CD8-positive, alpha-beta memory T cell (primary cell): ENCODE measurements at regions not wholly inside any gene's neighbourhood (a gene's known extent, or its start where the extent isn't known, plus 50 kb on each side); places are given as distances from the start of the nearest gene placed in this dataset.

Experiments used
- CTCF ChIA-PET: fragments of 350-600 bp; sonication (Branson Sonifier 250); formaldehyde crosslinking; loops from one replicate; lab custom pipeline; 2021; ENCODE audit warnings: antibody characterized with exemption; lab: Charles Lee
- POLR2A ChIA-PET: fragments of 350-600 bp; sonication (Branson Sonifier 250); formaldehyde crosslinking; loops from one replicate; lab custom pipeline; 2021; ENCODE audit warnings: antibody characterized with exemption; lab: Charles Lee
- DNase-seq, 5 donors: peaks; one replicate each; pipeline versions ENCODE4 v3.0.0 to v3.0.0-alpha.2; 2020 to 2022; ENCODE audit warnings: mixed read lengths in 1 of 5
- H3K27ac ChIP-seq: one replicate; pipeline ENCODE4 v1.7.0; 2013; ENCODE audit warnings: low read depth, mild to moderate bottlenecking, low read length, moderate library complexity
- H3K27me3 ChIP-seq: 2 replicates; pipeline ENCODE4 v1.7.0; 2013; ENCODE audit warnings: low read length, mild to moderate bottlenecking; ENCODE audit not compliant: insufficient read depth, poor library complexity, severe bottlenecking
- H3K36me3 ChIP-seq: 2 replicates; pipeline ENCODE4 v1.7.0; 2013; ENCODE audit warnings: mild to moderate bottlenecking, low read length, moderate library complexity; ENCODE audit not compliant: insufficient read depth
- H3K4me1 ChIP-seq: 2 replicates; pipeline ENCODE4 v1.7.0; 2013; ENCODE audit warnings: mild to moderate bottlenecking, low read length, moderate library complexity; ENCODE audit not compliant: insufficient read depth
- H3K4me3 ChIP-seq: 2 replicates; pipeline ENCODE4 v1.7.0; 2013; ENCODE audit warnings: mild to moderate bottlenecking, low read length
- H3K9me3 ChIP-seq: 2 replicates; pipeline ENCODE4 v1.7.0; 2013; ENCODE audit warnings: mild to moderate bottlenecking, low read length
- H3K27ac Mint-ChIP-seq, 8 donors: one replicate each; pipeline ENCODE4 v1.8.0; 2020 to 2021; ENCODE audit warnings: mixed read lengths in 8 of 8, mild to moderate bottlenecking in 6 of 8, inconsistent platforms in 3 of 8, moderate library complexity in 3 of 8
- H3K27me3 Mint-ChIP-seq, 2 donors: one replicate each; pipeline ENCODE4 v1.8.0; 2020 to 2021; ENCODE audit warnings: mixed read lengths in 2 of 2, mild to moderate bottlenecking in 1 of 2, moderate library complexity in 1 of 2
- H3K36me3 Mint-ChIP-seq, 3 donors: one replicate each; pipeline ENCODE4 v1.8.0; 2020 to 2021; ENCODE audit warnings: mixed read lengths in 3 of 3, inconsistent platforms in 1 of 3, mild to moderate bottlenecking in 1 of 3
- H3K4me1 Mint-ChIP-seq, 3 donors: one replicate each; pipeline ENCODE4 v1.8.0; 2020 to 2021; ENCODE audit warnings: mixed read lengths in 3 of 3, inconsistent platforms in 1 of 3, mild to moderate bottlenecking in 1 of 3
- H3K4me3 Mint-ChIP-seq, 7 donors: one replicate each; pipeline ENCODE4 v1.8.0; 2020 to 2021; ENCODE audit warnings: mixed read lengths in 7 of 7, mild to moderate bottlenecking in 6 of 7, moderate library complexity in 4 of 7, inconsistent platforms in 2 of 7
- H3K9me3 Mint-ChIP-seq, 5 donors: one replicate each; pipeline ENCODE4 v1.8.0; 2020 to 2022; ENCODE audit warnings: mixed read lengths in 5 of 5, mild to moderate bottlenecking in 3 of 5, moderate library complexity in 2 of 5, inconsistent platforms in 1 of 5

DNA sequence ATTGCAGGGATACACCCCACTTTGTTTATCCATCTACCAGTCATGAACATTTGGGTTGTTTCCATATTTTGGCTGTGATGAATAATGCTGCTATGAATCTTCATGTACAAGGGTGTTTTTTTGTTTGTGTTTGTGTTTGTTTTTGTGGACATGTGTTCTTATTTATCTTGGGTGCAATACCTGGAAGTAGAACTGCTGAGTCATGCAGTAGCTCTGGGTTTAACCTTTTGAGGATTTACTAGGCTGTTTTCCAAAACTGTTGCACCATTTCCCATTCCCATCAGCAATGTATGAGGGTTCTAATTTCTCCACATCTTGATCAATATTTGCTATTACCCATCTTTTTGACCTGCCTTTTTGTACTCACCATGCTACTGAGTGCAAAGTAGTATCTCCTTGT, 140.0 kb upstream of the CYP1B1 start:
- peaks cover 2 to 10% (median 7%) of the 10 kb centered on the region in 5 donors for H3K9me3 Mint-ChIP-seq
- H3K27ac ChIP-seq, result no peak overlapping the region
- CTCF ChIA-PET, result no interaction called here

GRCh38 chr2:38215522-38215921, 139.6 kb upstream of the CYP1B1 start:
- peaks cover 4% of the 10 kb centered on the region for H3K9me3 ChIP-seq
- H3K27me3 ChIP-seq, result no peaks in the 10 kb centered on the region
- ChIA-PET POLR2A (no interaction called here), CTCF (no interaction called here)
- peaks cover 0 to 4% (median 0%) of the 10 kb centered on the region in 3 donors for H3K36me3 Mint-ChIP-seq
- H3K27ac ChIP-seq, result no peak overlapping the region
- no peak for DNase-seq
- H3K4me3 ChIP-seq, result no peak overlapping the region
- peak overlapping the region in 1 of 8 donors; percentile 52 for H3K27ac Mint-ChIP-seq
- peaks cover 13 to 24% of the 10 kb centered on the region in 2 donors for H3K27me3 Mint-ChIP-seq
- peaks cover 9 to 13% (median 10%) of the 10 kb centered on the region in 3 donors for H3K4me1 Mint-ChIP-seq
- H3K4me3 Mint-ChIP-seq, result no peak overlapping the region
- peaks cover 2 to 11% (median 7%) of the 10 kb centered on the region in 5 donors for H3K9me3 Mint-ChIP-seq
- no peaks in the 10 kb centered on the region for H3K36me3 ChIP-seq
- H3K4me1 ChIP-seq, result peaks cover 10% of the 10 kb centered on the region

More for the DNA sequence above, 140.0 kb upstream of the CYP1B1 start:
- no peaks in the 10 kb centered on the region for H3K27me3 ChIP-seq
- H3K27me3 Mint-ChIP-seq, result peaks cover 12 to 24% of the 10 kb centered on the region in 2 donors
- H3K9me3 ChIP-seq, result peaks cover 4% of the 10 kb centered on the region
- no peak overlapping the region for H3K4me3 Mint-ChIP-seq
- no peak overlapping the region for H3K27ac Mint-ChIP-seq
- peaks cover 0 to 4% (median 0%) of the 10 kb centered on the region in 3 donors for H3K36me3 Mint-ChIP-seq
- peaks cover 10% of the 10 kb centered on the region for H3K4me1 ChIP-seq
- no peak overlapping the region for H3K4me3 ChIP-seq
- no peak for DNase-seq
- no peaks in the 10 kb centered on the region for H3K36me3 ChIP-seq
- H3K4me1 Mint-ChIP-seq, result peaks cover 9 to 13% (median 10%) of the 10 kb centered on the region in 3 donors
- POLR2A ChIA-PET, result no interaction called here

DNA sequence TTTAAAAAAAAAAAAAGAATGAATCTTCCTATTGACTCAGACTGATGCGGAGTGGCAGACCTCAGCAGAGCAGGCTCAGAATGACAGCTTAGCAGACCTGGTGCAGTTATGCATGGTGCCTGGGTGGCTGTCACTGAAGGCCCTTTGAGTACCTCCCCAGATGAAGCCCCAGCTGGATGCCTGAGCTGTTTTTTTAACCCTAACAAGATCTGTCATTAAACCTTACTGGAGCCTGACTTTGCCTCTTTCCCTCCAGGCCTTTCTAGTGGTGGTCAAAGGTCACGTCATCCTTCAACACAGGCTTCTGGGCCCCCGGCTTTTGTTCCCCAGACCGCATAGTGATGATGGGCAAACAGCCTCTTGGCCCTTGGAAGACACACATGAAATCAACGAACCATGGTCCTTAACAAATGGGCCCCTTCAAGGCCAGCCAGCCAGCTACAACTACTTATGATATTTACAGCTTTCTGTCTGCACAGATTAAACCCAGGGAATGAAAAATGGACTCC, 138.3 kb upstream of the CYP1B1 start:
- Mint-ChIP-seq H3K4me1 (peaks cover 9 to 13% (median 10%) of the 10 kb centered on the region in 3 donors), H3K9me3 (peaks cover 0 to 7% (median 1%) of the 10 kb centered on the region in 5 donors), H3K27ac (peak overlapping the region in 2 of 8 donors; percentile 5 to 66), H3K4me3 (no peak overlapping the region), H3K27me3 (peaks cover 14% of the 10 kb centered on the region in 2 donors), H3K36me3 (no peaks in the 10 kb centered on the region)
- ChIA-PET CTCF (interaction anchor here (1.5 kb wide), 1 partner anchor 15 kb away, joined by 3 read pairs; no protein-coding TSS in a partner anchor), POLR2A (no interaction called here)
- Histone ChIP-seq H3K9me3 (no peaks in the 10 kb centered on the region), H3K4me3 (no peak overlapping the region), H3K27ac (no peak overlapping the region), H3K4me1 (peaks cover 10% of the 10 kb centered on the region), H3K27me3 (no peaks in the 10 kb centered on the region), H3K36me3 (no peaks in the 10 kb centered on the region)
- DNase-seq, result no peak

DNA sequence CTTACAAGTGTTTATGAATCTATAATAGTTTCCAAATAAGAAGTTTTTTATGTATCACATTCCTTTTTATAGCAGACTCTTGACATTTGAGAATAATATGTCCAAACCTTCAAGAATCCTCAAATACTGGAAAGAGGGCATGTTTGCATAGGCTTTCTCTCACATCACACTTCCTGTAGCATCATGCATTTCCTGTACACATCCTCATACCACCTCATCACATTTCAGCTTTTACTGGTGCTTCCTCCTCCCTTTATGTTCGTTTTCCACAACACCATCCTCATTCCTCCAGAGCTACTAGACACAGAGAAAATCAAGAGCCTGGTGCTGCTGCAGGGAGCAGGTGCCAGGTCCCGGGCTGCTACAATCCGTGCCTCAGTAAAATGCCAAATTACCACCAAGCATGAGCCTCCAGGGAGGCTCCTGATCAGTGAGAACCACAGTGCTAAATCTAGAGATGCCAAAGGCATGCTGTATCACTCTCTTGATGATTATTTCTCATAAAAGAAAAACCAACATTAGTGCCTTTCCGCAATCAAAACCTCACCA, 137.7 kb upstream of the CYP1B1 start:
- CTCF ChIA-PET, result interaction anchor here (1.5 kb wide), 1 partner anchor 16 kb away, joined by 3 read pairs; no protein-coding TSS in a partner anchor
- no peaks in the 10 kb centered on the region for H3K9me3 ChIP-seq
- POLR2A ChIA-PET, result no interaction called here
- Mint-ChIP-seq H3K9me3 (peaks cover 0 to 7% (median 1%) of the 10 kb centered on the region in 5 donors), H3K4me1 (peaks cover 9 to 13% (median 10%) of the 10 kb centered on the region in 3 donors), H3K4me3 (peak overlapping the region in 4 of 7 donors; percentile 6 to 52 (median 10)), H3K36me3 (no peaks in the 10 kb centered on the region), H3K27me3 (peaks cover 11 to 14% of the 10 kb centered on the region in 2 donors), H3K27ac (peak overlapping the region in 5 of 8 donors; percentile 1 to 78 (median 45))
- H3K4me1 ChIP-seq, result peaks cover 10% of the 10 kb centered on the region
- no peak overlapping the region for H3K27ac ChIP-seq
- no peaks in the 10 kb centered on the region for H3K36me3 ChIP-seq
- no peaks in the 10 kb centered on the region for H3K27me3 ChIP-seq
- H3K4me3 ChIP-seq, result no peak overlapping the region
- no peak for DNase-seq

DNA sequence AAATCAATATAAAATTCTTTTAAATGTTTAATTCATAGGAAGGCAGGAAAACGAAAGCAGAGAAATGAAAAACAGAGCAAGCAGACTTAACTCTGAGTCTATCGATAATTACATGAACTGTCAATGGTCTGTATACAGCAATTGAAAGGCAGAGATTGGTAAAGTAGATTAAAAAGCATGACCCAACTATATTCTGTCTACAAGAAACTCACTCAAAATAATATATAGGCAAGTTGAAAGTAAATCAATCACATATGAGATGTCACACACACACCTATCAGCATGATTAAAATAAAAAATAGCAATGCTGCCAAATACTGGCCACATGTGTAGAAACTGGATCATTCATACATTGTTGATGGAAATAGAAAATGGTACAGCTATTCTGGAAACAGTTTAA, 136.4 kb upstream of the CYP1B1 start:
- no peak overlapping the region for H3K27ac ChIP-seq
- H3K9me3 ChIP-seq, result no peaks in the 10 kb centered on the region
- Mint-ChIP-seq H3K27ac (no peak overlapping the region), H3K4me1 (peaks cover 9 to 13% (median 10%) of the 10 kb centered on the region in 3 donors), H3K36me3 (no peaks in the 10 kb centered on the region), H3K9me3 (peaks cover 0 to 7% (median 1%) of the 10 kb centered on the region in 5 donors), H3K27me3 (peaks cover 0 to 7% of the 10 kb centered on the region in 2 donors), H3K4me3 (no peak overlapping the region)
- POLR2A ChIA-PET, result no interaction called here
- DNase-seq, result no peak
- CTCF ChIA-PET, result no interaction called here
- H3K27me3 ChIP-seq, result no peaks in the 10 kb centered on the region
- peaks cover 10% of the 10 kb centered on the region for H3K4me1 ChIP-seq
- no peak overlapping the region for H3K4me3 ChIP-seq
- H3K36me3 ChIP-seq, result no peaks in the 10 kb centered on the region

GRCh38 chr2:38207168-38207567, 131.2 kb upstream of the CYP1B1 start:
- H3K27me3 Mint-ChIP-seq, result peaks cover 12 to 38% of the 10 kb centered on the region in 2 donors
- H3K9me3 ChIP-seq, result no peaks in the 10 kb centered on the region
- no peak overlapping the region for H3K4me3 ChIP-seq
- H3K27ac Mint-ChIP-seq, result no peak overlapping the region
- no peaks in the 10 kb centered on the region for H3K4me1 Mint-ChIP-seq
- CTCF ChIA-PET, result no interaction called here
- peaks cover 0 to 7% (median 0%) of the 10 kb centered on the region in 5 donors for H3K9me3 Mint-ChIP-seq
- H3K36me3 ChIP-seq, result no peaks in the 10 kb centered on the region
- H3K4me3 Mint-ChIP-seq, result no peak overlapping the region
- POLR2A ChIA-PET, result no interaction called here
- no peak overlapping the region for H3K27ac ChIP-seq
- no peaks in the 10 kb centered on the region for H3K27me3 ChIP-seq
- DNase-seq, result no peak
- H3K4me1 ChIP-seq, result no peaks in the 10 kb centered on the region
- H3K36me3 Mint-ChIP-seq, result no peaks in the 10 kb centered on the region

DNA sequence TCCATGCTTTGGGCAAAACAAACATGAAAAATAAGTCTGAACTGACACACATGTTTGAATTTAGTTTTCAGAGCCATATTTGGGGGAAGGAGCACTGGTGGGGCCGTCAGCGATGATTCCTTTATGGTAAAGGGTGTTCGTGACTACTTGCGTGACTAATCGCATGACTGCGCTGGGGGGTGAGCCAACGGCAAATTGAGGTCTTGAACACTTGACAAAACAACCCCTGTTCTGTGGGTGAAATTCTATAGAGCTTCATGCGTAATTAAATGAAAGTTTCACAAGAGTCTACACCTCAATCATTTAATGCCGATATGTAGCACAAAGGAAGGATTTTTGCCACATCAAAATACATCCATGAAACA, 127.5 kb upstream of the CYP1B1 start:
- Histone ChIP-seq H3K4me1 (no peaks in the 10 kb centered on the region), H3K9me3 (no peaks in the 10 kb centered on the region), H3K4me3 (no peak overlapping the region), H3K27me3 (no peaks in the 10 kb centered on the region), H3K36me3 (no peaks in the 10 kb centered on the region), H3K27ac (no peak overlapping the region)
- Mint-ChIP-seq H3K27me3 (peaks cover 25 to 69% of the 10 kb centered on the region in 2 donors), H3K4me1 (no peaks in the 10 kb centered on the region), H3K36me3 (no peaks in the 10 kb centered on the region), H3K9me3 (no peaks in the 10 kb centered on the region), H3K4me3 (no peak overlapping the region), H3K27ac (no peak overlapping the region)
- ChIA-PET CTCF (no interaction called here), POLR2A (no interaction called here)
- no peak for DNase-seq

DNA sequence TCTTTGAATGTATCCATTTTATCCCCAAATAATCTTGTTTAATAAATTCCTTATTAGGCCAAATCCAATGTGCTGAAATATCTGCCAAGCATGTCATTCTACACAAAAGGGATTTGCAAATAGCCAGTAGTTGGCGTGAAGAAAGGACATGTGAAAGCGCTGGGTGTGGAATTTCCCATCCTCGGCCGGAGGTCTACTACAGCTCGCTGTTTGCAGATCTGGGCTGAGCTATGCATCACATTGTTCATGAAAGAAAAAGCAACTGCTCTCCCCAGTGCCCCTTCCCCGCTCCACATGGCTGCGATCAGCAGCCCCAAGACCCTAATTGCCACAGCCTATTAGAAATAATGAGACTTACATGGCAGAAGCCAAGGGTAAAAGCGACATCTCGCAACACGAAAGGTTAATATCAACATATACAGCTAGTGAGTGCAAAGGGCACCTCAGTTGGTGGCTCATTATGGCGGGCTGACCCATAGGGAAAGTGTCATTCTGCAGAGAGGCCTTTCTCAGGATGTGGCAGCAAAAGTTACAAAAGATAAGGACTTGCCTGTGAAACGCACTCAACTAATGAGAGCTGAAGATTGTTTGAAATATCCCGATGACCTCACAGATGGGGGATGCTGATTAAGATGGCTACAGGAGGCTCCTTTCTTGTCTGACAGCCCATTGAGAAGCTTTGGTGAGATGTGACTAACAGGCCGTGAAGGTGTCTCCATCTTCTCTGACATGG, 126.9 kb upstream of the CYP1B1 start:
- Histone ChIP-seq H3K36me3 (no peaks in the 10 kb centered on the region), H3K27ac (no peak overlapping the region), H3K4me1 (no peaks in the 10 kb centered on the region), H3K9me3 (no peaks in the 10 kb centered on the region), H3K4me3 (no peak overlapping the region), H3K27me3 (no peaks in the 10 kb centered on the region)
- no peaks in the 10 kb centered on the region for H3K4me1 Mint-ChIP-seq
- POLR2A ChIA-PET, result no interaction called here
- H3K27ac Mint-ChIP-seq, result no peak overlapping the region
- no peaks in the 10 kb centered on the region for H3K9me3 Mint-ChIP-seq
- no peak overlapping the region for H3K4me3 Mint-ChIP-seq
- CTCF ChIA-PET, result interaction anchor here (1.4 kb wide), 1 partner anchor 10 kb away, joined by 3 read pairs; no protein-coding TSS in a partner anchor
- H3K36me3 Mint-ChIP-seq, result no peaks in the 10 kb centered on the region
- DNase-seq, result no peak
- peaks cover 24 to 69% of the 10 kb centered on the region in 2 donors for H3K27me3 Mint-ChIP-seq
